LHCN-M2 (cell line): ENCODE measurements at regions not wholly inside any gene's neighbourhood (a gene's known extent, or its start where the extent isn't known, plus 50 kb on each side); places are given as distances from the start of the nearest gene placed in this dataset.
"Not testable (repeated sequence)": the region's sequence is repeated elsewhere in the genome, so short reads cannot be mapped to it uniquely, and the experiment has no call there.

Experiments used
- DNase-seq: peaks from one replicate; pipeline ENCODE4 v3.0.0-alpha.2; 2012; ENCODE audit warnings: low read depth

DNA sequence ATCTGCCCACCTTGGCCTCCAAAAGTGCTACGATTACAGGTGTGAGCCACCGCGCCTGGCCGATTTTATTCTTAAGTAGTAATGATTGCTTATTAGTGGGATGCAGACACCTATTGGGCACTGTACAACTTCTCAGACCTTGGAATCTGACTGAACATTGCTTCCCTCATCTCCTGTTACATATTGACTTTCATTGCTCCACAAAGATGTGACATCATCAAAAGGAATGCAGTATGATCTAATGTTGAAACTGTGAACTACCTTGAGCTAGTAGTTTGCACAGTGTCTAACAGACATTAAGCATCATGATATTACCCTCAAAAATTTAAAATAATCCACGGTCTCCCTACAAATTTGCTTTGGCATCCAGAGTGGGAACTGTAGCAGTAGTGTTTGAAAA lies 109.8 kb upstream of the SIX2 start:
- DNase-seq: peak; percentile 73

DNA sequence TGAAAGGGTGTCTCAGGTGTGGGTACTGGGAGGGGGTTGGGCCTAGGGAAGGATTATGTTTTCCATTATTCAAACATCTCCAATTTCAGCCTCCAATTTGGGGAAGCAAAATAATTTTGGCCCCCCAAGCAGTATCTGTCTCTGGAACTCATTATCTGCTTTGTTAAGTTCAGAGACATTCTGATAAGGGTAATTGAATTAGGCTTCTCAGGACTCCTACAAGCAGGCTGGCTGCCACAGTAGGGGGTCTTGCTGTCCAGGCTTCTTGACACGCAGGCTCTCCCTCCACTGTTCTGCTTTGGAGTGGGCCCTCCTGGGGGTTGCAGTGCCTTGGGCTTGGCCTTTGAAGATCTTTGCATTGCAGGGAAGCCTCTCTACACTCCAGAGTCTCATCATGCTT lies 108.1 kb upstream of the SIX2 start:
- no peak for DNase-seq

DNA sequence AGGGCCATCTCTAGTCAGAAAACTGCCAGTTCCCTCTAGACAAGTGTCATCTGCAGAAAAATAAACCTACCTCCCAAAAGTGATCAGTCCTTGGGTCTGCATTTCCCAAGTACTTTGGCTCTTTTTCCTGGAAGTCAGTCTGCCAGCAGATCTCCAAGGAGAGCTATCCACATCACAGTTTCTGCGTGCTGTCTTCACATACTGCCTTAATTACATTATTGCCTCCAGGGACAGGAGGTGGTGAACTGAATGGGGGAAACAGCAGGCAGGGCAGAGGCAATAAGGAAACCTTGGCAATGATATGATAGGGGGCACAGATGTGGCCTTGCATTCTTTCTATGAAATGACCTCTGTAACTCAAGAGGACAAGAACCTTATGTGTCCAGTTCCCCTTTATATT lies 105.9 kb upstream of the SIX2 start:
- no peak for DNase-seq

DNA sequence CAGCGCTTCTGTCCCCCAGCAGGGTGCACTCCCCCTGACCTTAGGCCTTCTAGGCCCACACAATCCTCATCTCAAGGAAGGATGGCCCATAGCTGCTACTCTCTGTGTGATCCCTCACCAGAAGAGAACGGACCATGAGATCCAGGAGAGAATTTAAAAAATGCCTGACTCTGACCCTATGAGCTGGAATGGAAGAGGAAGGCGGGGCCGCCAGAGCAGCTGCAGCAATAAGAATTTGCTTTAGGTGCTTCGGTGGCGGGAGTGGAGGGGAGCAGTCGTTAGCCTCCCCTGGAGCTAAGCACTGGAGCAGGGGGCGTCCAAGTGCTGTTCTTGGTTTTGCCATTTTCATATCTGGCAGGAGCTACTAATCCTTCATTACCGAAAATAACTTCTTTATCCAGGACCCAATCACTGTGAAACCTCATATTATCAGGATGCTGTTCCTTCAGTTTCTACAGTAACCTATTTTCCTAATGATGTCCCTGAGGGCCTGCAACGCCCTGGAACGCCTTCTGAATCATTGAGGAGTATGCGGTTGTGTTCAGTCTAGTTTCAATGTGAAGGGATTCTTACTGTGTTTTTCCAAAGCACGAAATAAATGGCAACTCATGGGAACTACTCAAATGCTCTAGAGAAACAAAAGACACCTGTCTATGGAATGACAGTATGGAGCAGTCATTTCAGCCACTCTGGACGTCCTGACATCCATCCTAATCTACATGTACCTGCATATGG lies 105.1 kb upstream of the SIX2 start:
- DNase-seq: peak; percentile 31

DNA sequence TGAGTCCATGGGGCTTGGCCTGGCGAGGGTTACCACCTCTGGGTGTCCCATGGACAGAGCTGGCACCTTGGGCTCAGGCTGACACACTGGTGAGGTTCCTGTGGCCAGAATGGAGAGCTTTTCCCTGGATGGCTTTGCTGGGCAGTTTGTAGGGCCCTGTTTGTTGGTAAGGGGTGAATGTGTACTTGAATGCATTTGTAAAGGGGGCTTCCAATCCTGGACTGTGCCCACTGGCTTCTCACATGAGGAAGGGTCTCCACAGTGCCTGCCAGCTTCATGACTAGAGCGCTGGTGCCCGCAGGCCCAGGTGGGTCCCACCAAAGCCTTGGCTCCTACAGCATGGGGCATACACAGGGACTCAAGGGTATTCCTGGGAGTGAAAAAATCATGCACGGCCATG lies 103.5 kb upstream of the SIX2 start:
- DNase-seq: no peak

DNA sequence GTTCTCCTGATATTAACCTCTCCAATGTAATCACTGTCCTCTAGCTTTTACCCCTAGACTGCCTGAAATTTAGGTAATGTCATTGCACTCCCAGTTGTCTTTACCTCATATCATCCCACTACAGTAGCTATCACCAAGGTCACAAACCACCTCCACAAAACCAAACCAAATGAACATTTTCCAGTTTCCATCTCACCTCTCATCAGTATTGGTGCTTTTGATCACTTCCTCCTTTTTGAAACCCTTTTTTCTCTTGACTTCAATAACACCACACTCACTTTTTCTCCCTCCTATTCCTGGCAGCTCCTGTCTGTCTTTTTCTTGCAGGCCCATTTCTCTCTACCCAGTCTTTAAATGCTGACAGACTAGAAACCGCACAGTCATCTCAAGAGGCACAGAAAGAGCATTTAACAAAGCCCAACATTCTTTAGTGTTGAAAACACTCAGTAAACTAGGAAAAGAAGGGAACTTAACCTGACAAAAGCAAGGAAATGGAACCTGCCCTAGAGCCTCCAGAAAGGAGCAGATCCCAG lies 95.9 kb upstream of the SIX2 start:
- DNase-seq: no peak

DNA sequence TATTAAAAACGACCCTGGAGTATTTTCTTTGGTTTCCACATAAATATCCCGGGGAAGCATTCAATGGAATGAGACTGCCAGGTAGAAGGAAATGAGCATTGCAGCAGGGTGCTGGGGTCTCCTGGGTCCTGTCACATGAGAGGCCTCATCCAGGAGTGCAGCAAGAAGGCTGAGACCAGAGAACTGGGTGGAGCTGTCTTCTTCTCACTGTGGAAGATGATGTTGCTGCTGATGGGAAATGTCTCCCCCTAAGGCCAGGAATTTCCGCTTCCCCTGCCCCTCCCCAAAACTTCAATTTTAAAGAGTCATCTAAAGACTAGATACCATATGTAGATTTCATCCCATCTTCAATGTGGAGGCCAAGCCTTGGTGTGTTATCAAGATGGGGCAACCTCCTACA lies 95.2 kb upstream of the SIX2 start:
- DNase-seq: no peak

DNA sequence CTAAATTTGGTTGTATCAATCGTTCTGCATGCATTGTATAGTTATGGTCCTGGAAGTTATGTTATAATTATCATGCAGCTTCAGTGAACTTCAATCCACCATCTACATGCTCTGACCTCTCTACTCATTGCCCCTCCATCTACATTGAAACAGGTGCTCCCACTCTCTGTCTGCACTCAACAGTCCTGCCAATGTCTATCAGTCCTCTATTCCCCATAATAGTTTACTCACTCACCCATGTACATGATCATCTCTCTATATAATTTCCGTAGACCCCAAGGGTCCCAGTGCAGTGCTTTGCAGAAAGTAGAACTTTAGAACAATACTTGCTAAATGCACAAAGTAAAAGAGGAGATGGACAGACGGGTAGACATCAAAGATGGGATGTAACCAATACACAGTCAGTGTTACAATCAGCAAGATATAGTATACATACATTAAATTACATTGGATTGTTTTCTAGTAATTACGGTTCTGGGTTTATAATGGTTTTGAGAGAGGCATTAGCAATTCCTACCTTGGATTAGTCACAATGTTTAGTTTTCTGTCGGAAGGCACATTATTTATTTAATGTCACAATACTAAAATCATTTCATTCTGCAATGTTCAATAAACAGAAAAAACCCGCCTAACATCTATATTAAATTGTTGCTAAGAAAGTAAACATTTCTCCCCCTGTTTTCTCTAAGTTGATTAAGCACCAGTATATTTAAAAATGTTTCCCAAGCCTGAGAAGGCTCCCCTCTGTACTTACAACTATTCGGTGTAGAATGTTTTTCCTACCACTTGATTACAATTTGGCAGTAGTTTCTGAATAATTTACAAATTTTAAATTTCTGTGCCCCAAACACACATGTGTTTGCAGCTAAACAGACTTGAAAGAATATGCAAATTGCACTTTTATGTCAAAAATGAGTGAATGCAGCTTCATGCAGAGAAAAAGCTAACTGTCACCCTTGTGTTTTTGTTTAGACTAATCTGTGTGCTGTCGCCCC lies 94.4 kb upstream of the SIX2 start:
- no peak for DNase-seq

DNA sequence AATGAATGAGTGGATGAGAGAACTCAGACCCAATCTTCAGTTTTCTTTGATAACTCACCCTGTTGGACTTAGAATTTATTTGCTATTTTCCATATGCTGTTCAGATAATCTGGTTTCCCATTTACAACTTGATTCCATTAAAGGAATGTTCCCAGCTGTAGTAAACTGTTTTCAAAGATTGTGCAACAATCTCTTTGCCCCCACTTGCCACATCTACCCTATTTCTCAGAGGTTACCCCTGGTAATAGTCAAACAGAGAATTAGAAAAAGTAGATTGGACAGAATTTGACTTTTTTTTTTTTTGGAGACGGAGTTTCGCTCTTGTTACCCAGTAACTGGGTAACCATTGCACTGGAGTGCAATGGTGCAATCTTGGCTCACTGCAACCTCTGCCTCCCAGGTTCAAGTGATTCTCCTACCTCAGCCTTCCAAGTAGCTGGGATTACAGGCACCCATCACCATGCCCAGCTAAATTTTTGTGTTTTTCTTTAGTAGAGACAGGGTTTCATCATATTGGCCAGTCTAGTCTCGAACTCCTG lies 93.4 kb upstream of the SIX2 start:
- no peak for DNase-seq

DNA sequence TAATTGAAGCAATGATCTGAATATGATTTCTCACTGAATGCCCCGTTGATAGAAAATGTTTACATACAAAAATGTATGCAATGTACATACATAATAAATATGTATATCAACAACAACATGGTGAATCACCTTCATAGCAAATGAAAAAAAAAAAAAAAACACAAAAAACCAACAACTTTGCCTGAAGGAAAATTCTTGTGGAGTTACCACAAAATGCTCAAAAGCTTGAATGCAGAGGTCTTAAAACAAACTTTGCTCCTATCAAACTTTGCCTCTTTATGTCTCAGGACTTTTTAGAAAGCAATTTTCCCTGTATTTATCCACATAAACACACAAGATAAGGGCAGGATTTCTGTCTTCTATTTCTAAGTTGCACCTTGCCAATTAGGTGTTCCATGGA lies 92.9 kb upstream of the SIX2 start:
- no peak for DNase-seq

DNA sequence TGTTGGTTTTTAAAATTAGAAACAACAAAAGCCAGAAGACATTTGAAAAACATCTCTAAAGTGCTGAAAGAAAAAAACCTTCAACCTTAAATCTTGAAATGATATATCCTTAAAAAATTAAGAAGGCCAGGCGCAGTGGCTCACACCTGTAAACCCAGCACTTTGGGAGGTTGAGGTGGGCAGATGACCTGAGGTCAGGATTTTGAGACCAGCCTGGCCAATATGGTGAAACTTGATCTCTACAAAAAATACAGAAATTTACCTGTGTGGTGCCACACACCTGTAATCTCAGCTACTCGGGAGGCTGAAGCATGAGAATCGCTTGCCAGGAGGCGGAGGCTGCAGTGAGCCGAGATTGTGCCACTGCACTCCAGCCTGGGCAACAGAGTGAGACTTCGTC lies 87.7 kb upstream of the SIX2 start:
- no peak for DNase-seq

DNA sequence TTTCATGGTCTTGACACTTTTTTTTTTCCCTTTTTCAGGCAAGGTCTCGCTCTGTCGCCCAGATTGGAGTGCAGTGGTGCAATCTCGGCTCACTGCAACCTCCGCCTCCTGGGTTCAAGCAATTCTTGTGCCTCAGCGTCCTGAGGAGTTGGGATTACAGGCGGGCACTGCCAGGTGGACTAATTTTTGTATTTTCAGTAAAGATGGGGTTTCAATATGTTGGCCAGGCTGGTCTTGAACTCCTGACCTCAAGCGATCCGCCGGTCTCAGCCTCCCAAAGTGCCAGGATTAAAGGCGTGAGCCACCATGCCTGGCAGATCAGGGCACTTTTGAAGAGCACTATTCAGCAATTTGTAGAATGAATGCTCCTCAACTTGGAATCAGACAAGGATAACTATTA lies 86.8 kb upstream of the SIX2 start:
- not testable (repeated sequence) for DNase-seq

DNA sequence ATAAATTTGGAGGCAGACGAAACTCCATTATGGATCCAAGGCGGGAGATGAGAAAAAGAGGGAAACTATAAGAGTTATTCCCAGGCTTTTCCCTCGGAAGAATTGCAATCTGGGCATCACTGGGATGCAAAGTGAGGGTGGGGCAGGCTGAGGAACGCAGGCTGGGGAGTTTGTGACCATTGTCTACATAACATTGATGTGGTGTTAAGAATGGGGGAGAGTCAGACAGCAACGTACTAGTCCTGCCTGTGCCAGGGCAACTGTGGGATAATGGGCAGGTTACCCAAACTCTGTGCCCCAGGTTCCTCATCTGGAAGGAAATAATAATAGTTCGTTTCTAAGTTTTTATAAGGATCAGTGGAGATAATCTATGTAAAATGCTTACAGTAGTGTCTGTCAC lies 84.4 kb upstream of the SIX2 start:
- no peak for DNase-seq

DNA sequence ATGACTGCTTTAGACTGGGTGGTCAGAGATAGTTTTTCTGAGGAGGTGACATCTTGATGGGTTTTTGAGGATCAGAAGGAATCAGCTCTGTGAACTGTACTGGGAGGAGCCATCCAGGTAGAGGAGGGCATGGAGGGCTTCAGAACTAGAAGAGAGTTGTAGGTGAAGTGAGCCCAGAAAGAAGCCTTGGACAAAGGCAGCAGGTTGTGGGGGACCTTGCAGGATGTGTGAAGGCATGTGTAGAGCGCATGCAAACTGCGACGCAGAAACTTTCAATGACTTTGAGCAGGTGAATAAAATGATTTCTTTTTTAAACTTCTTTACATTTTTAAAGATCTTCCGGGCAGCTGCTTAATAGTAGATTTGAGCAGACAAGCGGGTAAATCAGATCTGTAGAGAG lies 83.9 kb upstream of the SIX2 start:
- DNase-seq: no peak

DNA sequence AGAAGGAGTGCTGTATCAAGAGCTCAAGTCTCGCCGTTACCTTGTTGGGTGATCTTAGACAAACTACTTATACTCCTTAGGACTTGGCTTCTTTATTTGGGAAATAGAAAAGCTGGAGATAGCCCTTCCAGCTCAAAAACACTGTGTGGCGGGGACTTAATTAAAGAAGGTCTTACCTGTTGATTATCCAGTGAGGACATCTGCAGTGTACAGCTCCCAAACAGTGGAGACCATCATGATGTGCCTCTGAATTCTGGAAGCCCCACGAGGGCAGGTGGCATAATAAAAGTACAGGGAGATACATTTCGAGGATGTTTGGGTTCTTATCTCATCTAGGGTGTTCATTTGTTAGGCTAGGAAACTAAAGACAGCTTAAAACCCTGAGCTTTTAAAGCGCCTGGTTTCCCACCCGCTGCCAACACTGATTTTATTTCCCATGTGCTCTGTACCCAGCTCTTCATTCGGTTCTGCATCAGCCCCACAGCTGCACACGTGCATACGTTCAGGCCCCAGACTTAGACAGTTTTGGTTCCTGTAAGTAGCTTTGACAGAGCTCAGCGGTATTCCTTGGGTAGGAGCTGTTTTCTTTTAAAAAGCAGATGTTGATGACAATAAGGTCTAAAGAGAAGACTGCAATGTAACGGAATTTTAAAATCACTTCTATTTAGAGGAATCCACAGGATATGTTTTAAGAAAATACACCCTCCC lies 80.5 kb upstream of the SIX2 start:
- no peak for DNase-seq

DNA sequence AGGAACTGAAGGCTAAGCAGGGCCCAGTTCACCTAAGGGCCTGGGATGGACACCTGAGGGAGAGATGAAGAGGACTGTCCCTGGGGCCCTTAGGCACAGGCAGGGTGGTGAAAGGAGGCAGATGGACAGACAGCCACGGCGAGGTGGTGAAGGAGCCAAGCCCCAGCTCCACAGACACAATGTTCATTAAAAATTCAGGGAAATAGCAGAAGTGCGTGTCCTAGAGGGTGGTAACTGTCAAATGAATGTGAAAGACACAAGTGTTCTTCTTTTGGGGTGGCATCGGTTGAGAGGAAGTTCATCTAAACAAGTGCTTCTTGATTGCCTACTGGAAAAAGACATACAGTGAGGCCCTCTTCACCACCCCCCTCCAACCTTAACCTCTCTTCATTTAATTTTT lies 76.2 kb upstream of the SIX2 start:
- no peak for DNase-seq

DNA sequence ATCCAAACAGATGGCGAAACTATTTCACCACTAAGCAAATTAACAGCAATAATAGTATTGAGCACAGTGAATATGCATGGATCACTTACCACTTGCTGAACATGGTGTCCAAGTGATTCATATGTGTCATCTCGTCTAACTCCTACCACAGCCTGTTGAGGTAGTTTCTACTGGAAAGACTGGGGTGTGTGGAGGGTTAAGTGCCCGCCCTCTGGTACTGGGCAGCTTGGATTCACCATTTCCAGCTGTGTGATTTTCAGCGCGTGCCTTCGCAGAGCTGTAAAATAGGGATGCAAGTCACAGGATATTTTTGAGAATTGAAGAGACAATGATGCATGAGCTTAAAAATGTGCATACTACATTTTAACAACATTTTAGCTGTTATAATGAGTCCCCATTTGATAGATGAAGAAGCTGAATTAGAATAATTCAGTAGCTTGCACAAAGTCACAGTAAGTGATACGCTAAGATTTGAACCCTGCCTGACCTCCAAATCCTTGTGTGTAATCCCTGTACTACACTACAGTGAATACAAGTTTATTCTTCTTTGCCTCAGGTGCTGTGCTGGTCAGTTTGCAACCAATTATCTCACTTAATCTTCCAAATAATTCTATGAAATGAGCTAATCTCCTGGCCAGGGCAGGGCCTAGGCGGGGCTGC lies 75.2 kb upstream of the SIX2 start:
- no peak for DNase-seq

DNA sequence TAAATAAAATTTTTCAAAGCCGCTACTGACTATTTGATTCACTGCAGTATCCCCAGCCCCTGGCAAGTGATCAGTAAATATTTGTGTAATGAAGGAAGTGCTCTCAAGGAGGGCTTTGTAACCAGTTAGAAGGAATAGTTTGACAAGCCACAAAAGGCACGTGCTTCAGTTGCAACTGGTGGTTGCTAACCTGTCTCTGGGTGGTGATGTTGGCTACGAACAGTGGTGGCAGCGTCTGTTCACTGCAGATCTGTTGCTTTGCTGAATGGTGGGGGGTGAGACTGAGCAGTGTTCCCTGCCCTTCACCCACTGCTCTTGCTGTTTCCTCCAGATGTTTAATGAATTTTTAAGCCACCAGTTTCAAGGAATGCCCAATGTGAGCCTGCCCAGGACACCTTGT lies 73.9 kb upstream of the SIX2 start:
- peak; percentile 5 for DNase-seq

DNA sequence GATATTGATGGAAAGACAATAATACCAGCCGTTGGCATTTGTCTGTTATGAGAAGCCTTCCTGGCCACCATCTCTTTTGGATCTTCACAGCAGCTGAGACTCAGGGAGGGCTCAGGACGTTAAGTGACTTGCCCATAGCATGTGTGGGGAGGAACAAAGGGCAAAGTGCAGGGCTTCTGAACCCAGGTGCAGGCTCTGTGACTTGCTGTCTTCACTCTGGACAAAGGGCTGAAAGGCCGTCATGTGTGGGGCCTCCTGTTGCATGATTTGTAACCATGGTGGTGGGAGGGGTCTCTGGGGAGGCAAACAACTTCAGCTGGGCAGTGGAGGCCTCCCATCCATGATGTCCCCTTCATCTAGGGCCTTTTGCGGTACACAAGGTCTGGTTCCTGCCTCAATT lies 65.5 kb upstream of the SIX2 start:
- no peak for DNase-seq

DNA sequence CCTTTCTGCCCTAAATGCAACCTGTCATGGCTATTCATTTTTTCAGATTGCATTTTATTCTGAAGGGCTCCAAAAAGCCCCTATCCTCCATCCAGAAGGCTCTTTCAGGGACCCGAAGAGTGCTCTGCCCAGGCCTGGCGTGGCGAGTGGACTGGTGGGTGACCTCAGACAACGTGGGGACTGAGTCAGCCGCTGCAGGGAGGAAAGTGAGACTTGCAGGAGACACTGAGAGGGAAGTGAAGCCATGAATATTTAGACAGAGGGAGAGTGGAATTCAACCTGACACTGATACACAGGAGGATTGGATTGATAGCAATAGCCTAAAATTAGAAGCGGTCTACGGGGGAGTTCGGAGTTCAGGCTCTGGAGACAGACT lies 63.6 kb upstream of the SIX2 start:
- DNase-seq: no peak
